Thyroid gland (tissue), 4 donors: ENCODE measurements at regions not wholly inside any gene's neighbourhood (a gene's known extent, or its start where the extent isn't known, plus 50 kb on each side); places are given as distances from the start of the nearest gene placed in this dataset.

Source experiments
- DNase-seq, 2 donors: peaks; one replicate each; pipeline ENCODE4 v3.0.0-alpha.2; 2019
- H3K27ac ChIP-seq, 3 donors: fragments of 200-600 bp; sonication (generic); 1 replicate in 2 of 3; 2 replicates in 1 of 3; pipeline ENCODE4 v1.5.1; 2016 to 2019; ENCODE audit warnings: mild to moderate bottlenecking in 1 of 3, moderate library complexity in 1 of 3
- H3K27me3 ChIP-seq: fragments of 200-600 bp; sonication (generic); one replicate; pipeline ENCODE4 v1.5.1; 2019
- H3K36me3 ChIP-seq, 2 donors: fragments of 200-600 bp; sonication (generic); one replicate each; pipeline ENCODE4 v1.5.1; 2016 to 2019
- H3K4me1 ChIP-seq, 2 donors: fragments of 200-600 bp; sonication (generic); one replicate each; pipeline ENCODE4 v1.5.1; 2017 to 2019
- H3K4me3 ChIP-seq, 3 donors: fragments of 200-600 bp; sonication (generic); replicated peaks in 1 of 3; 1 replicate in 2 of 3; 2 replicates in 1 of 3; pipeline ENCODE4 v1.5.1; 2016; ENCODE audit warnings: mild to moderate bottlenecking in 1 of 3
- H3K9me3 ChIP-seq: fragments of 200-600 bp; sonication (generic); one replicate; pipeline ENCODE4 v1.5.1; 2017
- POLR2A ChIP-seq, 2 donors: fragments of 450-650 bp; IDR thresholded peaks; one replicate each; pipeline ENCODE4 v1.6.1; 2017; ENCODE audit warnings: antibody characterized with exemption in 2 of 2, mild to moderate bottlenecking in 2 of 2, moderate library complexity in 1 of 2
- WGBS, 2 donors: methylation state at CpG; one replicate each; pipeline ENCODE4 v1.1.5; 2017; 5-methylcytosine and 5-hydroxymethylcytosine counted together
- intact Hi-C: fragments of 100-400 bp; cut with DNase I; formaldehyde crosslinking; loops from one replicate; pipeline ENCODE4 v1.15.1; 2023
- TF ChIP-seq, protein P1 (sequence below), 6 experiments: fragments of 200-600 bp in 3 of 6; fragments of 450-650 bp in 3 of 6; sonication (generic) in 3 of 6; IDR thresholded peaks; one replicate each; pipeline ENCODE4 v1.5.1; 2016 to 2019; ENCODE audit warnings: antibody characterized with exemption in 6 of 6, mild to moderate bottlenecking in 2 of 6, inconsistent platforms in 1 of 6, moderate library complexity in 1 of 6

DNA sequence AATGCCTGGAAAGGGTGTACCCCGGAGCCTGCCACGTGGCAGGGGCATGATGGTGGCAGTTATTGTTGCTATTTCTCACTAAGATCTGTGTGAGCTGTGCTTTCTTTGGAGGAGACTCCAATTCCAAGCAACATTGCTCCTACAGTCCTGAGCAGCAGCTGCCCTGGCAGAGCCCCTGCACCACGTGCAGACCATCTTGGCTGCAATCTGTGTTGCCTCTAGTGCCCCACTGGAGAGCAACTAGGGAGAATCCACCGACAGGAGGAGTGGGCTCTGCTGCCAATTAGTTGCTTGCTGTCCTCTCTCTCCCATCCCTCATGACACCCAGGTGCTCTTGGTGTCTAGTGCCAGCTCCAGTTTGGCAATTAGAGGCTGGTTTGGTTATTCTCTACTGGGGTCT lies 116.0 kb downstream of the PXDC1 start:
- no peak overlapping the region for H3K4me3 ChIP-seq
- H3K4me1 ChIP-seq, result no peaks in the 10 kb centered on the region
- H3K27me3 ChIP-seq, result no peaks in the 10 kb centered on the region
- no peaks in the 10 kb centered on the region for H3K36me3 ChIP-seq
- no peaks in the 10 kb centered on the region for H3K9me3 ChIP-seq
- no peak for DNase-seq
- no peak overlapping the region for H3K27ac ChIP-seq
- TF ChIP-seq, protein P1, sequence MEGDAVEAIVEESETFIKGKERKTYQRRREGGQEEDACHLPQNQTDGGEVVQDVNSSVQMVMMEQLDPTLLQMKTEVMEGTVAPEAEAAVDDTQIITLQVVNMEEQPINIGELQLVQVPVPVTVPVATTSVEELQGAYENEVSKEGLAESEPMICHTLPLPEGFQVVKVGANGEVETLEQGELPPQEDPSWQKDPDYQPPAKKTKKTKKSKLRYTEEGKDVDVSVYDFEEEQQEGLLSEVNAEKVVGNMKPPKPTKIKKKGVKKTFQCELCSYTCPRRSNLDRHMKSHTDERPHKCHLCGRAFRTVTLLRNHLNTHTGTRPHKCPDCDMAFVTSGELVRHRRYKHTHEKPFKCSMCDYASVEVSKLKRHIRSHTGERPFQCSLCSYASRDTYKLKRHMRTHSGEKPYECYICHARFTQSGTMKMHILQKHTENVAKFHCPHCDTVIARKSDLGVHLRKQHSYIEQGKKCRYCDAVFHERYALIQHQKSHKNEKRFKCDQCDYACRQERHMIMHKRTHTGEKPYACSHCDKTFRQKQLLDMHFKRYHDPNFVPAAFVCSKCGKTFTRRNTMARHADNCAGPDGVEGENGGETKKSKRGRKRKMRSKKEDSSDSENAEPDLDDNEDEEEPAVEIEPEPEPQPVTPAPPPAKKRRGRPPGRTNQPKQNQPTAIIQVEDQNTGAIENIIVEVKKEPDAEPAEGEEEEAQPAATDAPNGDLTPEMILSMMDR (IDR thresholded peaks at IDR 0.05), result no peak
- TF ChIP-seq POLR2A (IDR thresholded peaks at IDR 0.05), result no peak
- 71 to 74% methylated on average over 4 of the region's 4 CpGs for WGBS, 2 donors
- intact Hi-C loops, result no loop called here

DNA sequence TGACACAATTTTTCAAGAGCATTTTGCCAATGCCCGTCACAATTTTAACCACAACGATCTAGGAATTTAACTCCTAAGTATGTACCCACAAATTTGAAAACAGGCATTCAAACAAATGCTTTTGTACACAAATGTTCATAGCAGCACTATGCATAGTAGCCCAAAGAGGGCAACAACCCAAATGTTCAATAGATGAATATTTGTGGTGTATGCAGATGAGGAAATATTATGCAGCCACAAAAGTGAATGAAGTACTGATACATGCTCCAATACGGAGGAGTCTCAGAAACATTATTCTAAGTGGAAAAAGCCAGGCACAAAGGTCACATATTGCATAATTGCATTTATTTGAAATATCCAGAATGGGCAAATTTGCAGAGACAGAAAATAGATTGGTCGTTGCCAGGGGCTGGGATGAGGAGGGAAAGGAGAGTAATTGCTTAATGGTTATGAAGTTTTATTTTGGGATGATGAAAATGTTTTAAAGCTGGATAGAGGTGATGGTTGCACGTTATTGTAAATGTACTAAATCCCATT lies 117.2 kb downstream of the PXDC1 start:
- Histone ChIP-seq H3K36me3 (no peaks in the 10 kb centered on the region), H3K27me3 (no peaks in the 10 kb centered on the region), H3K4me3 (no peak overlapping the region), H3K27ac (no peak overlapping the region), H3K4me1 (no peaks in the 10 kb centered on the region), H3K9me3 (no peaks in the 10 kb centered on the region)
- TF ChIP-seq POLR2A (IDR thresholded peaks at IDR 0.05), result no peak
- TF ChIP-seq, protein P1 (IDR thresholded peaks at IDR 0.05), result no peak
- no peak for DNase-seq
- intact Hi-C loops, result no loop called here
- WGBS, 2 donors, result 87 to 89% methylated on average over 5 of the region's 5 CpGs

DNA sequence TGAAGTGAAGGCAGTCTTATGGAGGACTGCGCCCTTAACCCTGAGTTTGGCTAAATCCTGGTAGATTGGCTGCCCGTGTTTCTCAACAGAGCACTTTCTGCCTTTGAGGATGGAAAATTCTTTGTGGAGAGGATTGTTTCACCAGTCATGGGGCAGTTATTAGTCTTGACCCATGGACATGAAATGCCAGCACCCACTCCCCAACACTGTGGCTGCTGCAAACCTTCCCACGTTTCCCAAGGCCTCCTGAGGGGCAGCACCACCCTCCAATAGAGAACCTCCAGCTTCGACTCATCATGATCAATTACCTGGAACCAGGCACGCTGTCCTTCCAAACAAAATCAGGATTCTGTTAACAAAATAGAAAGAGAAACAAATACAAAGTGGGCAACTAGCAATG lies 117.8 kb downstream of the PXDC1 start:
- Histone ChIP-seq H3K4me1 (no peaks in the 10 kb centered on the region), H3K36me3 (no peaks in the 10 kb centered on the region), H3K27ac (no peak overlapping the region), H3K4me3 (no peak overlapping the region), H3K9me3 (no peaks in the 10 kb centered on the region), H3K27me3 (no peaks in the 10 kb centered on the region)
- DNase-seq, result no peak
- TF ChIP-seq POLR2A (IDR thresholded peaks at IDR 0.05), result no peak
- TF ChIP-seq, protein P1 (IDR thresholded peaks at IDR 0.05), result no peak
- intact Hi-C loops, result no loop called here
- 72 to 73% methylated on average over 5 of the region's 5 CpGs for WGBS, 2 donors

DNA sequence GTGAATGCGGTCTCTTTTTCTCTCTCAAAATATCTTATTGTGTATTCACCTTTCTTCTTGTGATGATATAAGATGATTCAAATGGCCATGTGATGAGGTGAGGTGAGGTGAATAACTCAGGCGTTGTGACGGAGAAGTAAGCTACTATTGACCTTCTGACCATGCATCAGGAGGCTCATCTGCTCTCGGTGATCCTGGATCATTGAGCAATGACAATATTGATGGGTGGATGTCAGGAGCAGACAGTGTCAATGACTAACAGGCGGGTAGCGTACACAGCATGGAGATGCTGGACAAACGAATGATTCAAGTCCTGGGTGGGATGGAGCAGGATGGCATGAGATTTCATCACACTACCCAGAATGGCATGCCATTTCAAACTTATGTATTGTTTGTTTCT lies 119.6 kb downstream of the PXDC1 start:
- no peaks in the 10 kb centered on the region for H3K36me3 ChIP-seq
- H3K9me3 ChIP-seq, result no peaks in the 10 kb centered on the region
- intact Hi-C loops, result no loop called here
- H3K27me3 ChIP-seq, result no peaks in the 10 kb centered on the region
- 92 to 93% methylated on average over 7 of the region's 7 CpGs for WGBS, 2 donors
- TF ChIP-seq, protein P1 (IDR thresholded peaks at IDR 0.05), result no peak
- TF ChIP-seq POLR2A (IDR thresholded peaks at IDR 0.05), result no peak
- no peaks in the 10 kb centered on the region for H3K4me1 ChIP-seq
- H3K4me3 ChIP-seq, result no peak overlapping the region
- no peak overlapping the region for H3K27ac ChIP-seq
- no peak for DNase-seq

DNA sequence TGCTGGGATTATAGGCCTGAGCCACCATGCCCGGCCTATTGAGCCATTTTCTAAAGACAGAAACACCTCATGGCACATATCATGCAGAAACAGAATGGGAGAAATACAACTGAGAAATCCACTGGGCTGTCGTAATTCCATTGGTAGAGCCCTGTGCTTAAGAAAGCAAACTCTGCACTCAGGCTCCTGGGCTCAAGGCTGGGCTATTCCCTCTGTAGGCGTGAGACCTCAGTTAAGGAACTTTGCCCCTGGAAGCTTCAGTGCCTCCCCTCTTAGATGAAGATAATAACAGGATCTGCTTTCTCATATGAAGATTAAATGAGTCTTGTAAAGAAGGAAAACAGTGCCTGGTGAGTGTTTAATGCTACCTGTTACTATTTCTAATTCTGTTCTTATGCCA lies 120.3 kb downstream of the PXDC1 start:
- no peak for DNase-seq

More for the DNA sequence above, 120.3 kb downstream of the PXDC1 start:
- Histone ChIP-seq H3K36me3 (no peaks in the 10 kb centered on the region), H3K4me1 (no peaks in the 10 kb centered on the region), H3K9me3 (no peaks in the 10 kb centered on the region), H3K27me3 (no peaks in the 10 kb centered on the region), H3K4me3 (no peak overlapping the region), H3K27ac (no peak overlapping the region)
- intact Hi-C loops, result no loop called here
- 84 to 95% methylated on average over 3 of the region's 3 CpGs for WGBS, 2 donors
- TF ChIP-seq, protein P1 (IDR thresholded peaks at IDR 0.05), result no peak
- no peak for TF ChIP-seq POLR2A (IDR thresholded peaks at IDR 0.05)
